Neural cell (in vitro differentiated cells): ENCODE measurements at regions not wholly inside any gene's neighbourhood (a gene's known extent, or its start where the extent isn't known, plus 50 kb on each side); places are given as distances from the start of the nearest gene placed in this dataset.

Source experiments
- H2AFZ ChIP-seq: fragments of 200-600, 300-800 bp; sonication (generic), shearing (Covaris generic); 2 replicates; pipeline ENCODE4 v1.6.0; 2014; ENCODE audit warnings: low read depth, mild to moderate bottlenecking, antibody characterized with exemption, low read length, moderate library complexity
- H3F3A ChIP-seq: fragments of 200-600 bp; shearing (Covaris generic); 2 replicates; pipeline ENCODE4 v1.6.1; 2016; ENCODE audit warnings: mild to moderate bottlenecking, moderate library complexity, mixed read lengths, antibody characterized with exemption, low read length; ENCODE audit not compliant: insufficient read depth, poor library complexity, severe bottlenecking
- H3K27ac ChIP-seq: fragments of 200-600, 300-800 bp; sonication (generic), shearing (Covaris generic); 2 replicates; pipeline ENCODE4 v1.5.1; 2014; ENCODE audit warnings: mild to moderate bottlenecking, low read length, moderate library complexity
- H3K27me3 ChIP-seq: fragments of 300-800, 200-600 bp; sonication (generic), shearing (Covaris generic); 2 replicates; pipeline ENCODE4 v1.6.0; 2014; ENCODE audit warnings: mild to moderate bottlenecking, low read depth, low read length, moderate library complexity; ENCODE audit not compliant: insufficient read depth
- H3K36me3 ChIP-seq: fragments of 300-800, 200-600 bp; sonication (generic), shearing (Covaris generic); 2 replicates; pipeline ENCODE4 v1.5.1; 2014; ENCODE audit warnings: mild to moderate bottlenecking, antibody characterized with exemption, low read length, moderate library complexity; ENCODE audit not compliant: insufficient read depth
- H3K4me2 ChIP-seq: fragments of 300-800, 200-600 bp; sonication (generic), shearing (Covaris generic); 2 replicates; pipeline ENCODE4 v1.6.0; 2014; ENCODE audit warnings: mild to moderate bottlenecking, low read length
- H3K4me3 ChIP-seq: fragments of 300-800, 200-600 bp; sonication (generic), shearing (Covaris generic); 2 replicates; pipeline ENCODE4 v1.5.1; 2014; ENCODE audit warnings: mild to moderate bottlenecking, low read length, moderate library complexity
- H3K79me2 ChIP-seq: fragments of 200-600 bp; shearing (Covaris generic); replicated peaks from 2 replicates; pipeline ENCODE4 v1.6.0; 2014; ENCODE audit warnings: mild to moderate bottlenecking, low read length, moderate library complexity; ENCODE audit not compliant: insufficient read depth
- H3K9ac ChIP-seq: fragments of 300-800, 200-600 bp; sonication (generic), shearing (Covaris generic); 2 replicates; pipeline ENCODE4 v1.6.1; 2016; ENCODE audit warnings: mild to moderate bottlenecking, low read length, mixed read lengths
- H3K9me2 ChIP-seq: fragments of 200-600 bp; shearing (Covaris generic); 2 replicates; pipeline ENCODE4 v1.6.1; 2016; ENCODE audit warnings: mild to moderate bottlenecking, low read length, mixed read lengths; ENCODE audit not compliant: insufficient read depth
- H3K9me3 ChIP-seq: fragments of 200-600, 300-800 bp; sonication (generic), shearing (Covaris generic); 2 replicates; pipeline ENCODE4 v1.6.1; 2016; ENCODE audit warnings: mild to moderate bottlenecking, mixed run types, low read length, moderate library complexity, mixed read lengths
- H4K20me1 ChIP-seq: fragments of 200-600 bp; shearing (Covaris generic); 2 replicates; pipeline ENCODE4 v1.6.1; 2016; ENCODE audit warnings: mild to moderate bottlenecking, mixed run types; ENCODE audit not compliant: insufficient read depth
- EP300 ChIP-seq: fragments of 450-650 bp; conservative IDR thresholded peaks from 2 replicates; pipeline ENCODE4 v1.6.1; 2014; ENCODE audit warnings: antibody characterized with exemption, mild to moderate bottlenecking, moderate library complexity; ENCODE audit not compliant: poor library complexity, severe bottlenecking
- EZH2 ChIP-seq: fragments of 200-600, 300-800 bp; shearing (Covaris generic), sonication (generic); IDR thresholded peaks from 2 replicates; pipeline ENCODE4 v1.6.1; 2014; ENCODE audit warnings: antibody characterized with exemption, low read length, borderline replicate concordance, mild to moderate bottlenecking; ENCODE audit not compliant: insufficient read depth, poor library complexity, severe bottlenecking
- MXI1 ChIP-seq: fragments of 450-650 bp; conservative IDR thresholded peaks from 2 replicates; pipeline ENCODE4 v1.6.1; 2014; ENCODE audit warnings: antibody characterized with exemption, mild to moderate bottlenecking; ENCODE audit not compliant: poor library complexity, severe bottlenecking
- POLR2AphosphoS5 ChIP-seq: IDR thresholded peaks from 2 replicates; pipeline ENCODE4 v1.6.1; 2012
- RAD21 ChIP-seq: fragments of 450-650 bp; conservative IDR thresholded peaks from 2 replicates; pipeline ENCODE4 v1.6.1; 2014; ENCODE audit warnings: antibody characterized with exemption, mild to moderate bottlenecking, moderate library complexity
- REST ChIP-seq: IDR thresholded peaks from 2 replicates; pipeline ENCODE4 v1.6.1; 2012; ENCODE audit warnings: borderline replicate concordance
- SMC3 ChIP-seq: fragments of 450-650 bp; conservative IDR thresholded peaks from 2 replicates; pipeline ENCODE4 v1.6.1; 2014; ENCODE audit warnings: antibody characterized with exemption, mild to moderate bottlenecking, moderate library complexity; ENCODE audit not compliant: poor library complexity
- TAF1 ChIP-seq: IDR thresholded peaks from 2 replicates; pipeline ENCODE4 v1.6.1; 2012; ENCODE audit warnings: low read depth
- TF ChIP-seq, protein P1 (sequence below): fragments of 450-650 bp; IDR thresholded peaks from 2 replicates; pipeline ENCODE4 v1.5.1; 2014; ENCODE audit warnings: antibody characterized with exemption, mild to moderate bottlenecking, moderate library complexity; ENCODE audit not compliant: poor library complexity, severe bottlenecking

- Histone ChIP-seq H3F3A (no peaks in the 10 kb centered on the region), H3K36me3 (no peaks in the 10 kb centered on the region), H3K9me3 (no peaks in the 10 kb centered on the region), H3K27ac (no peak overlapping the region), H3K9me2 (no peaks in the 10 kb centered on the region), H3K79me2 (no peaks in the 10 kb centered on the region), H3K4me2 (no peak overlapping the region), H3K27me3 (no peaks in the 10 kb centered on the region), H3K4me3 (no peak overlapping the region), H3K9ac (no peak overlapping the region), H4K20me1 (no peaks in the 10 kb centered on the region), H2AFZ (no peak overlapping the region)
- no peak for TF ChIP-seq EP300
- TF ChIP-seq, protein P1, sequence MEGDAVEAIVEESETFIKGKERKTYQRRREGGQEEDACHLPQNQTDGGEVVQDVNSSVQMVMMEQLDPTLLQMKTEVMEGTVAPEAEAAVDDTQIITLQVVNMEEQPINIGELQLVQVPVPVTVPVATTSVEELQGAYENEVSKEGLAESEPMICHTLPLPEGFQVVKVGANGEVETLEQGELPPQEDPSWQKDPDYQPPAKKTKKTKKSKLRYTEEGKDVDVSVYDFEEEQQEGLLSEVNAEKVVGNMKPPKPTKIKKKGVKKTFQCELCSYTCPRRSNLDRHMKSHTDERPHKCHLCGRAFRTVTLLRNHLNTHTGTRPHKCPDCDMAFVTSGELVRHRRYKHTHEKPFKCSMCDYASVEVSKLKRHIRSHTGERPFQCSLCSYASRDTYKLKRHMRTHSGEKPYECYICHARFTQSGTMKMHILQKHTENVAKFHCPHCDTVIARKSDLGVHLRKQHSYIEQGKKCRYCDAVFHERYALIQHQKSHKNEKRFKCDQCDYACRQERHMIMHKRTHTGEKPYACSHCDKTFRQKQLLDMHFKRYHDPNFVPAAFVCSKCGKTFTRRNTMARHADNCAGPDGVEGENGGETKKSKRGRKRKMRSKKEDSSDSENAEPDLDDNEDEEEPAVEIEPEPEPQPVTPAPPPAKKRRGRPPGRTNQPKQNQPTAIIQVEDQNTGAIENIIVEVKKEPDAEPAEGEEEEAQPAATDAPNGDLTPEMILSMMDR = no peak
- TF ChIP-seq TAF1 = no peak
- TF ChIP-seq POLR2AphosphoS5 = no peak
- no peak for TF ChIP-seq RAD21
- no peak for TF ChIP-seq SMC3
- no peak for TF ChIP-seq REST
- TF ChIP-seq MXI1 = no peak
- TF ChIP-seq EZH2 = no peak
Observed at GRCh38 chr4:100294356-100294755, 104.1 kb upstream of the DDIT4L start.

DNA sequence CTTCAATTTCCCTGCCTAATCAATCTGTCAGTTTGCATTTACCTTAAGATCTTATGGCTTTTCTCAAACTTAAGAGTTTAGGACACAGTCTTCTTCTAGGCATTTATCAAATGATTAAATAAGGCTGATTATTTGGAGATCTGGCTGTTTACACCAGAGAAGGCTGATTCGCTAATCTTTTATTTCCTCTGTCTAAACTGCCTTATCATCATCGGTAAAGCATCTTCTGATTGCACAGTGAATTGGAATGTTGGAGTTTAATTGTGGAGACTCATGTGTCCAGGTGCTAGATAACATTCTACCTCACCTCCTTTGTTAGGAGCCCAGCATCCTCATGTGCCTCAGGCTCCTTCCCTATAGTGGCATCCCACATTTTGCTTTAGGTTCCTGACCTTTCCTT is 100.3 kb upstream of the DDIT4L start:
- Histone ChIP-seq H3K27me3 (no peaks in the 10 kb centered on the region), H3K9me2 (no peaks in the 10 kb centered on the region), H3K9me3 (no peaks in the 10 kb centered on the region), H3K79me2 (no peaks in the 10 kb centered on the region), H4K20me1 (no peaks in the 10 kb centered on the region), H3K4me3 (no peak overlapping the region), H3K27ac (no peak overlapping the region), H3K36me3 (no peaks in the 10 kb centered on the region), H2AFZ (no peak overlapping the region), H3K4me2 (no peak overlapping the region), H3F3A (no peaks in the 10 kb centered on the region), H3K9ac (no peak overlapping the region)
- TF ChIP-seq RAD21 = no peak
- no peak for TF ChIP-seq EZH2
- no peak for TF ChIP-seq MXI1
- TF ChIP-seq TAF1 = no peak
- no peak for TF ChIP-seq EP300
- TF ChIP-seq POLR2AphosphoS5 = no peak
- TF ChIP-seq SMC3 = no peak
- TF ChIP-seq REST = no peak
- TF ChIP-seq, protein P1 = no peak
